Epithelial cell of esophagus (primary cell): ENCODE measurements at regions not wholly inside any gene's neighbourhood (a gene's known extent, or its start where the extent isn't known, plus 50 kb on each side); places are given as distances from the start of the nearest gene placed in this dataset.

Source experiments
- DNase-seq: peaks from one replicate; pipeline ENCODE4 v3.0.0; 2010; ENCODE audit warnings: low read depth
- H3K4me3 ChIP-seq: 2 replicates; pipeline ENCODE4 v1.5.1; 2011; ENCODE audit warnings: mild to moderate bottlenecking, low read length, control low read depth
- CTCF ChIP-seq: IDR thresholded peaks from 2 replicates; pipeline ENCODE4 v1.5.1; 2011; ENCODE audit warnings: low read depth, mild to moderate bottlenecking, low read length, control low read depth, inconsistent platforms; ENCODE audit not compliant: insufficient read depth; ENCODE audit errors: missing control alignments

- H3K4me3 ChIP-seq: no peak overlapping the region
- no peak for TF ChIP-seq CTCF
- no peak for DNase-seq
Observed at GRCh38 chr20:54377992-54378773, 97.2 kb upstream of the DOK5 start.

GRCh38 chr20:54379893-54380584, 95.4 kb upstream of the DOK5 start:
- TF ChIP-seq CTCF: no peak
- H3K4me3 ChIP-seq: no peak overlapping the region
- no peak for DNase-seq

DNA sequence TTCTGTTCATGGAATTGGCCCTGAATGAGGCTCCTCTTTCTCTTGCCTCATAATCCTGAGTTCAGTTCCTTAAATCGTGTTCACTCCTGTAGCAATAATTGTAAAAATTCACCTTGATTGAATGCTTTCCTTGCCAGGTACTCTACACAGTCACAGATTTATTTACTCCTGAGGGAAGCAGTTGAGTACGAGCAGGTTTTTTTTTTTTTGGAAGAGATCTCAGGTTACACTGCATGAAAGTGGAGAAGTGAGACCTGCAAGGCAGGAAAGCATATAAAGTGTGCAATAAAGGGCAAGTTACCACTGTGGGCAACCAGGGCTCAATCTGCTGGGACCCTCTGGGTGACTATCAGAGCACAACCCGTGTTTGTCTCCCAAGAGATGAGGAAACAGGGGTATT, 93.0 kb upstream of the DOK5 start:
- DNase-seq: no peak
- no peak overlapping the region for H3K4me3 ChIP-seq
- no peak for TF ChIP-seq CTCF

- no peak for DNase-seq
- H3K4me3 ChIP-seq: no peak overlapping the region
- TF ChIP-seq CTCF: no peak
Observed at GRCh38 chr20:54385746-54386145, 89.6 kb upstream of the DOK5 start.

DNA sequence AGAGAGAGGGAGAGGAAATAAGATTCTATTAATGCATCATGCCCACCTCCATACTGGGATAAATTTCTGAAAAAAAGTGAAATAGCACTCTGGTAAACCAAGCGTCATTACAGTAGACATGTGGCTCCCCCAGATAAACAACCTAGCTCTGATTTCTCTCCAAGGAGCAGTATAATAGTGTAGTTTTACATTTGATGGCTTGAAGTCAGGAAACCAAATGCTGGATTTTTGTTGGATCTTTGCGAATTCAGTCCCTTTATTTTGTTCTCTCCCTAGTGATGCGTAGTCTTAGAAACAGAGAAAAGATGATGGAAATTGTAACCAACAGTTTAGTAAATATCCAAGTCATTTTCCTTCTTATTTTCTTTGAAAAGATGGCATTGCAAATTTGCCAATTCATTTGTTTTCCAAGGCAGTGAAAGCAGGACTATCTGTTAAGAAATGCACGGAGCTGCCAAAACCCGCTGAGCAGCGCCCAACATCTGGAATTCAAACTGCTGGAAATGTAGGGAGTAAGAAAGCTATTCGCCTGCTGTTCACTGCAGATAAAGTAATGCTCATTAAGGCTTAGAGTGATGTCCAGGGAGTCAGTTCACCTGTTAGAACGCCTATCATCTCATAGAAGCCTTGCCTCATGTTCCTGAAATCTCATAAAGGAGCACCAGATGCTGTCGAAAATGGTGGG, 85.7 kb upstream of the DOK5 start:
- DNase-seq: no peak
- H3K4me3 ChIP-seq: no peak overlapping the region
- no peak for TF ChIP-seq CTCF

DNA sequence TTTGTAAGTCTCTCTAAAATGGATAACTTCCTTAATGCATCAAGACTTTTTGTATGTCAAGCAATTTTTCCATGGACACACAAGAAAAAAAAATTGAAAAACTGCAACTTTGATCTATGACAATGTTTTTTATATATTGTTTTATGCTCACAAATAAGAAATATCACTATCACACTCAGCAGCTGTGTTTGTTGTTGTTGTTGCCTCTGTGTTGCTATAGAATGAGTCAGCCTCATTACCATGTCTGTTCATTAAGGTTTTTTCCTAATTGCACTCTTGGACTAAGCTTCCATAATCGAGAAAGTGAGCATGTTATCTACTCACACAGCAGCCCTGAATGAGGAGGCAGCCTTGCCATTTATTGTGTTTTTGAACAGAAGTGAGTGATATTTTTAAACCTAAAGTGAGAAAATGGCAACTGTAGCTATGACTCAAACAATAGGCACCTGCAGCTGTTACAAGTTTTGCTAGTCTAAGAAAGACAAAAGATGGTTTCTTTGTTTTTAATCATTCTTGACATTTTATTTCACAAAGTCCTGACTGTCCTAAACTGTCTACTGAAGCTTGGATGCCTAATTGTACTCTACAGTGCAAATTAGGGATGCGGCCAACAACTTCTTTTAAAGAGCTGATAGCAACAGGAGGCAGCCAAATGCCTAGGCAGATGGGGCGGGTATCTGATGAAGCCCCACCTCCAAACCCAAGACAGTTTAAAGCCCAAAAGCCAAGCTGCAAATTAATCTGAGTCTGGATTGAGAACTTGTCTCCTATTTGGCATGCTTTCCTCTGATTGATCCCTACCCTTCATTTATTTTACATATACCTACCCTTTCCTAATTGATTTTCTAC, 77.9 kb upstream of the DOK5 start:
- no peak for DNase-seq
- H3K4me3 ChIP-seq: no peak overlapping the region
- no peak for TF ChIP-seq CTCF
